LNCaP clone FGC (cell line): ENCODE measurements at regions not wholly inside any gene's neighbourhood (a gene's known extent, or its start where the extent isn't known, plus 50 kb on each side); places are given as distances from the start of the nearest gene placed in this dataset.

Experiments
- DNase-seq: peaks from one replicate; pipeline ENCODE4 v3.0.0-alpha.2; 2011; ENCODE audit warnings: low read depth
- H3K4me3 ChIP-seq: 2 replicates; pipeline ENCODE4 v1.5.1; 2011; ENCODE audit warnings: mild to moderate bottlenecking, low read depth, low read length, control low read depth
- TF ChIP-seq, protein P1 (sequence below): IDR thresholded peaks from 2 replicates; pipeline ENCODE4 v1.5.1; 2012; ENCODE audit warnings: mild to moderate bottlenecking; ENCODE audit not compliant: control insufficient read depth, insufficient read depth; ENCODE audit errors: extremely low read depth

DNA sequence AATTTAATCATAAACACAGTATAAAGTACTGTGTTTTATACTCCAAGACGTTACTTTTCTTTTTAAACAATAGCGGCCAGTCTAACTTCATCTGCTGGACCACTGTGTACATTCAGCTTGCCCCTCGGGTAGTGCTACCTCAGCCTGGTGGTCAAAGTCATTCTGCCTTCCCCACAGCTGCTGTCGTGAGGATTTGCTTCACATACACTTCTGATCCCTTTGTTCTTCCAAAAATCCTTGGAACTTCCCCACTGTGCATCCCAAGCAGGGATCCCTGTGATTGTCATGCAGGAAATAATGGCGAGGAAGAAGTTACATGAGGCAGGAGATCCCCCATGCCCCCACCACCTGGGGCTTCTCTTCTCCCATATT is 234.9 kb upstream of the STARD13 start:
- no peak for DNase-seq
- TF ChIP-seq, protein P1, sequence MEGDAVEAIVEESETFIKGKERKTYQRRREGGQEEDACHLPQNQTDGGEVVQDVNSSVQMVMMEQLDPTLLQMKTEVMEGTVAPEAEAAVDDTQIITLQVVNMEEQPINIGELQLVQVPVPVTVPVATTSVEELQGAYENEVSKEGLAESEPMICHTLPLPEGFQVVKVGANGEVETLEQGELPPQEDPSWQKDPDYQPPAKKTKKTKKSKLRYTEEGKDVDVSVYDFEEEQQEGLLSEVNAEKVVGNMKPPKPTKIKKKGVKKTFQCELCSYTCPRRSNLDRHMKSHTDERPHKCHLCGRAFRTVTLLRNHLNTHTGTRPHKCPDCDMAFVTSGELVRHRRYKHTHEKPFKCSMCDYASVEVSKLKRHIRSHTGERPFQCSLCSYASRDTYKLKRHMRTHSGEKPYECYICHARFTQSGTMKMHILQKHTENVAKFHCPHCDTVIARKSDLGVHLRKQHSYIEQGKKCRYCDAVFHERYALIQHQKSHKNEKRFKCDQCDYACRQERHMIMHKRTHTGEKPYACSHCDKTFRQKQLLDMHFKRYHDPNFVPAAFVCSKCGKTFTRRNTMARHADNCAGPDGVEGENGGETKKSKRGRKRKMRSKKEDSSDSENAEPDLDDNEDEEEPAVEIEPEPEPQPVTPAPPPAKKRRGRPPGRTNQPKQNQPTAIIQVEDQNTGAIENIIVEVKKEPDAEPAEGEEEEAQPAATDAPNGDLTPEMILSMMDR: no peak
- H3K4me3 ChIP-seq: no peak overlapping the region

DNA sequence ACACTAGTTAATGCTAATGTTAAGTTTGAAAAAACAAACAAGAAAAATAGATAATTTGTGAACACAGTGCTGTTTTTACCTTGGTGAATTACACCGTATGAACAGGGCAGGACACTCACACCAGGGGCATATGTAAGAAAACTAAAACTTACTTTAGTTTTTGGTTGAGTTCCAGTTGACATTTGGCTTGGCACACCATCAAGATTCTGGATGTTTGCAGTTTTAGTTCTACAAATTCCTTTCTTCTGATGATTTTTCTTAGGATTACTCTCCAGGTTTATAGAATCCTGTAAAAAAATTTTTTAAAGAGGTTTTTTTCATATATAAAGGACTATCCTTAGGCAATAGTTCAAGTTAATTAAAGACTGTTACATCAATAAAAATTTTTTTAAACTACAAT is 238.5 kb upstream of the STARD13 start:
- H3K4me3 ChIP-seq: no peak overlapping the region
- TF ChIP-seq, protein P1: no peak
- DNase-seq: no peak

DNA sequence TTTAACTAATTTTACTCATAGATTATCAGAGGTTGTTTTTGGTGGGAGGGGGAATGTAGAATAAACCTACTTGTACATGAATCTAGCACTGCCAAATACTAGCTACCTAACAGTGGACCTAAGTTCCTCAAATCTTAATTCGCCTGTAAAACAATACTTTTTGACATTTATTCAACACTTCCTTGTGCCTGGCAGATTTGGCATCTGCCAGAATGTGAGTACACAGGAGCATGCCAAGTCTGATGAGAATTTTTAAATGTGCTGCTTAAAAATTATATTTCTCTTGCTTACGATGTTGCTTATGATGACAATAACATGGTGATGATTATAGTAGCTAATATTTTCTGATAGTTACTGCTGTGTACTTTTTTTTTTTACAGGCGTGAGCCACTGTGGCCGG is 240.2 kb upstream of the STARD13 start:
- TF ChIP-seq, protein P1: no peak
- no peak for DNase-seq
- no peak overlapping the region for H3K4me3 ChIP-seq

DNA sequence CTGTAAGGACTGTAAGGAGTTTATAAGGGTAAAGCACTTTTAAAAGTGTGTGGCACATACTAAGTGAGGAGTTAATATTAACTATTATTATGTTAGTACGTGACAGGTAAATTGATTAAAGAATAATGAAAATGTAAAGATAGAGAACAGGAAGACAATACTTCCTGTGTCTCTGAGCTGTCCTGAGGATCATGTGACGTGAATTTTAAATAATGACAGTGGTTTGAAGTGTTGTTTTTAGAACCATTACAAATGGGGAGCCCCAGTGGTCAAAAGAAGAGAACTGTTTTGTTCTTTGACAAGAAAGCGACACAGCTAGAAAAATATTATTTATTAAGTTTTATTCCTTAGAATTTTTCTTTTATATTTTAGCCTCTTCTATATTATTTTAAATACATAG is 241.2 kb upstream of the STARD13 start:
- TF ChIP-seq, protein P1: no peak
- no peak for DNase-seq
- no peak overlapping the region for H3K4me3 ChIP-seq

DNA sequence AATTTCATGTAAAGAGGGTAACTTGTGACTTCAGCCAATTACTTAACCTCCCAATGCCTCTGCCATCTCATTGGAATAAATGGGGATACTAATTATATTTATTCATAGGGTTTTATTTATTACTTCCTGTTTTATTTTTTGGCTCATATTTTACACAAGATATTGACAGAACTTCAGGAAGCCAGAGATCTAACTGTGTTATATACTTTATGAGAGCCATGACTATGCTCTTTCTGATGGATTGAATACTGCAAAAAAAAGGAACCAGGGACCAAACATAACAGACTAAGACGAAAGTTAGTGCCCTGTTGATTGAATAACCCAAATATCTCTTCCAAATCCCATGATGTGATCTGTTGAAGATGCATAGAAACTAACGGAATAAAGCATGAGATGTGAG is 243.3 kb upstream of the STARD13 start:
- no peak overlapping the region for H3K4me3 ChIP-seq
- TF ChIP-seq, protein P1: no peak
- no peak for DNase-seq

DNA sequence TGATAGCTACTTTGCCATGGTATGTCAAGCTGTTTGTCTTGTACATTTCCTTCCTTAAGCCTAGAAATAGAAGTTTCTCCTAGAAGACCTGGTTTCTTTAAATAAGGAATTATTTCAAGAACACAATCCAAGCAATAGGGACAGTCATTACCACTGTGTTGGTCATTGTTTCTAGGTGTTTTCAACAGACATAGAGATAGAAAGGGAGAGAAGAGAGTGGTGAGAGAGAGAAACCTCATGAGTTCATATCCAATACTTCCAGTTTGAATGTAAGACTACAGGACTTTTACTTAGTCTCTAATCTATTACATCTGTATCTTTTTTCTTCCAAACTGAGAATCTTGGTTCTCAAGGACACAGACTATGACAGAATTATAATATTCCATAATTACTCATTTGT is 245.9 kb upstream of the STARD13 start:
- no peak overlapping the region for H3K4me3 ChIP-seq
- no peak for DNase-seq
- TF ChIP-seq, protein P1: no peak

DNA sequence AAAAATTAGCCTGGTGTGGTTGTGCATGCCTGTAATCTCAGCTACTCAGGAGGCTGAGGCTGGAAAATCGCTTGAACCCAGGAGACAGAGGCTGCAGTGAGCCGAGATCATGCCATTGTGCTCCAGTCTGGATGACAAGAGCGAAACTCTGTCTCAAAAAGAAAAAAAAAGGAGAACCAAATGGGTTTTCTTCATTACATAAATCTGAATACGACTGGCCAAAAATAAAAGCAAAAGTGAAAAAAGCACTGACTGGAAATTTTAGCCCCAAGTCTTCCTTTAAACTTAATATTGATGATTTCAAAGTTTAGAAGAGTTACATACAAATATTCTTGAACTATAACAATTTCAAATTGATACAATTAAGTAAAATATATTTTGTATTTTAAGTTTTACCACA is 249.5 kb upstream of the STARD13 start:
- TF ChIP-seq, protein P1: no peak
- no peak for DNase-seq
- H3K4me3 ChIP-seq: no peak overlapping the region
